ENCODE measurements at regions not wholly inside any gene's neighbourhood (a gene's known extent, or its start where the extent isn't known, plus 50 kb on each side); places are given as distances from the start of the nearest gene placed in this dataset.

DNA sequence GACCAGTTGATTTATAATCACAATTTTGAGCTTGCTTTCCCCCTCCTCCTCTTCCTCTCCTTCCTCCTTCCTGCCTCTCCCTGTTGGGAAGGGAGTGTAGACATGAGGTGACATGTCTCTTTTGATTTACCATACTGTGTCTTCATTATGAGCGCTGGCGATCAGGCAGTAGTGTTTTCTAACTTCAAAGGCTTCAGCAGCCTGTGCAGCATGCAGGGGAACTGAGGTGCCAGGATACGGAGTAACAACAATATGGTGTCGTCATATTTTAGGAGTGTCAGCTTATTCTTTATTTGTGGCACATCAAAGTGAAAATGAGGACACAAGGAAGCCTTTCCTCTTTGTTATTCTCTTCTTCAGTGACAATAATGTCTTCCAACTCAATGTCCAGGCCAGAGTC, 864.2 kb downstream of the SLC4A3 start:
- Histone ChIP-seq H3F3A (ENCODE audit: low read depth) (no peaks in the 10 kb centered on the region), H3K9me2 (replicated peaks; ENCODE audit: low read depth, low read length) (no peaks in the 10 kb centered on the region), H3K9ac (ENCODE audit: low read depth, low read length, poor library complexity, severe bottlenecking) (no peak overlapping the region), H3K4me1 (ENCODE audit: insufficient read depth, low read length, poor library complexity, severe bottlenecking) (no peaks in the 10 kb centered on the region), H3K4me2 (ENCODE audit: low read depth, low read length, poor library complexity, severe bottlenecking) (no peak overlapping the region), H4K20me1 (ENCODE audit: insufficient read depth, low read length, poor library complexity, severe bottlenecking) (no peaks in the 10 kb centered on the region), H3K79me2 (ENCODE audit: insufficient read depth, low read length) (no peaks in the 10 kb centered on the region), H3K36me3 (ENCODE audit: insufficient read depth, low read length) (no peaks in the 10 kb centered on the region), H3K27me3 (ENCODE audit: insufficient read depth, low read length, poor library complexity, severe bottlenecking) (no peaks in the 10 kb centered on the region), H2AFZ (ENCODE audit: low read length) (no peak overlapping the region), H3K4me3 (ENCODE audit: low read length, poor library complexity, severe bottlenecking) (no peak overlapping the region), H3K9me3 (ENCODE audit: insufficient read depth, low read depth, low read length) (peaks cover 3% of the 10 kb centered on the region; the same call in 1 of the 2 replicates)
- TF ChIP-seq CTCF (conservative IDR thresholded peaks at IDR 0.05; ENCODE audit: low read length) (no peak), EZH2phosphoT487 (IDR thresholded peaks at IDR 0.05; ENCODE audit: borderline replicate concordance) (no peak)

GRCh38 chr2:220493871-220494525, 866.6 kb downstream of the SLC4A3 start:
- Histone ChIP-seq H3K9me2 (replicated peaks; ENCODE audit: low read depth, low read length) (no peaks in the 10 kb centered on the region), H4K20me1 (ENCODE audit: insufficient read depth, low read length, poor library complexity, severe bottlenecking) (no peaks in the 10 kb centered on the region), H3K9ac (ENCODE audit: low read depth, low read length, poor library complexity, severe bottlenecking) (no peak overlapping the region), H2AFZ (ENCODE audit: low read length) (no peak overlapping the region), H3K4me2 (ENCODE audit: low read depth, low read length, poor library complexity, severe bottlenecking) (no peak overlapping the region), H3K27me3 (ENCODE audit: insufficient read depth, low read length, poor library complexity, severe bottlenecking) (no peaks in the 10 kb centered on the region), H3K79me2 (ENCODE audit: insufficient read depth, low read length) (no peaks in the 10 kb centered on the region), H3F3A (ENCODE audit: low read depth) (no peaks in the 10 kb centered on the region), H3K9me3 (ENCODE audit: insufficient read depth, low read depth, low read length) (no peaks in the 10 kb centered on the region; the same call in 1 of the 2 replicates), H3K4me3 (ENCODE audit: low read length, poor library complexity, severe bottlenecking) (no peak overlapping the region), H3K4me1 (ENCODE audit: insufficient read depth, low read length, poor library complexity, severe bottlenecking) (no peaks in the 10 kb centered on the region), H3K36me3 (ENCODE audit: insufficient read depth, low read length) (no peaks in the 10 kb centered on the region)
- TF ChIP-seq CTCF (conservative IDR thresholded peaks at IDR 0.05; ENCODE audit: low read length) = no peak

GRCh38 chr2:220496513-220496912, 869.1 kb downstream of the SLC4A3 start:
- TF ChIP-seq CTCF (conservative IDR thresholded peaks at IDR 0.05; ENCODE audit: low read length) (no peak), EZH2phosphoT487 (IDR thresholded peaks at IDR 0.05; ENCODE audit: borderline replicate concordance) (no peak)
- no peak overlapping the region for H2AFZ ChIP-seq (ENCODE audit: low read length)
- no peaks in the 10 kb centered on the region for H4K20me1 ChIP-seq (ENCODE audit: insufficient read depth, low read length, poor library complexity, severe bottlenecking)
- H3K9me3 ChIP-seq (ENCODE audit: insufficient read depth, low read depth, low read length) = no peaks in the 10 kb centered on the region; the same call in 1 of the 2 replicates
- no peaks in the 10 kb centered on the region for H3K27me3 ChIP-seq (ENCODE audit: insufficient read depth, low read length, poor library complexity, severe bottlenecking)
- H3K4me3 ChIP-seq (ENCODE audit: low read length, poor library complexity, severe bottlenecking) = no peak overlapping the region
- no peaks in the 10 kb centered on the region for H3K36me3 ChIP-seq (ENCODE audit: insufficient read depth, low read length)
- no peaks in the 10 kb centered on the region for H3K9me2 ChIP-seq (replicated peaks; ENCODE audit: low read depth, low read length)
- no peaks in the 10 kb centered on the region for H3K4me1 ChIP-seq (ENCODE audit: insufficient read depth, low read length, poor library complexity, severe bottlenecking)
- no peak overlapping the region for H3K9ac ChIP-seq (ENCODE audit: low read depth, low read length, poor library complexity, severe bottlenecking)
- H3F3A ChIP-seq (ENCODE audit: low read depth) = no peaks in the 10 kb centered on the region
- H3K4me2 ChIP-seq (ENCODE audit: low read depth, low read length, poor library complexity, severe bottlenecking) = no peak overlapping the region
- H3K79me2 ChIP-seq (ENCODE audit: insufficient read depth, low read length) = no peaks in the 10 kb centered on the region

Data from Loucy (cell line).